ENCODE measurements at regions not wholly inside any gene's neighbourhood (a gene's known extent, or its start where the extent isn't known, plus 50 kb on each side); places are given as distances from the start of the nearest gene placed in this dataset.
"Not testable (repeated sequence)": the region's sequence is repeated elsewhere in the genome, so short reads cannot be mapped to it uniquely, and the experiment has no call there.

DNA sequence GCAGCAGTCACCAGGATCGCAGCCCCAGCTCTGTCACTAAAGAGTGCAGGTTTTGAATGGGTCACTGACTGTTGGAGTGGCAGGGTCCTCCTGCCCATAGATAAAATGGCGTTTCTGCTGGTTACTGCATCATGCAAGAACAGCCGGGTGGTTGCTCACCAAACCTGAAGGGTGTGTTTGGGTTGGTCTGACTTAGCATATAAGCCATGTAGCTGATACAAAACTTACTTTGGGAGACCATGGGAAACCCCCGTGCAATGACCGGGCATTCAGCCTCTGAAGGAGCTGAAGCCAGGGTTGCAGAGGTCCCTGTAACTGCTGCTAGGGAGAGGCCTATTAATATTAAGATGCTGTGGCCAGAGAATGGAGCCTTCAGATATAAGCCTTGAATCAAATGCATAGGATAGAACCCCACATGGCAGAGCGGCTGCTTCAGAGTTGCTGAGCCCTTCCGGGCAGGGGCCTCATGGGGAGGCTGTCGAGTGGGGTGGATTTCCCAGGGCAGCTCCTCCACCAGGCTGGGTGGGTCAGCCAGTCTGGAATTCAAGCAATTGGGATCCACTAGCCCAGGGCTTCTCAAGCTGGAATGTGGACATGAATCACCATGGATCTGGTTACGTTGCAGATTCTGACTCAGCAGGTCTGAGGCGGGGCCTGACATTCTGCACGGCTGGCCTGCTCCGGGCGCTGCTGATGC, 70.9 kb upstream of the CTBP2 start:
- TF ChIP-seq L3MBTL2 (conservative IDR thresholded peaks at IDR 0.05) = no peak
- no peak for TF ChIP-seq FOXM1 (IDR thresholded peaks at IDR 0.05; ENCODE audit: borderline replicate concordance)
- TF ChIP-seq ZNF384 (IDR thresholded peaks at IDR 0.05) = no peak
- TF ChIP-seq NFRKB (IDR thresholded peaks at IDR 0.05) = no peak
- TF ChIP-seq SUZ12 (IDR thresholded peaks at IDR 0.05) = no peak
- TF ChIP-seq LEF1 (IDR thresholded peaks at IDR 0.05; ENCODE audit: borderline replicate concordance) = no peak
- no peak for TF ChIP-seq HDGF (IDR thresholded peaks at IDR 0.05; ENCODE audit: borderline replicate concordance)
- TF ChIP-seq FOXK2 (IDR thresholded peaks at IDR 0.05) = no peak
- TF ChIP-seq ARNT (IDR thresholded peaks at IDR 0.05) = no peak
- TF ChIP-seq CTBP1 (IDR thresholded peaks at IDR 0.05; ENCODE audit: borderline replicate concordance) = no peak
- no peak for TF ChIP-seq FOXA1 (IDR thresholded peaks at IDR 0.05)
- no peak for TF ChIP-seq ELF4 (IDR thresholded peaks at IDR 0.05)
- TF ChIP-seq TARDBP (IDR thresholded peaks at IDR 0.05) = no peak
- DNase-seq (ENCODE audit: extremely low spot score) = peak; percentile 54
- ChIA-PET CTCF (no interaction called here), POLR2A (no interaction called here)

- CTCF ChIA-PET = no interaction called here
- POLR2A ChIA-PET = no interaction called here
- DNase-seq (ENCODE audit: extremely low spot score) = no peak
- no peak for TF ChIP-seq SP1 (IDR thresholded peaks at IDR 0.05)
- no peak for TF ChIP-seq HDGF (IDR thresholded peaks at IDR 0.05; ENCODE audit: borderline replicate concordance)
- no peak for TF ChIP-seq TARDBP (IDR thresholded peaks at IDR 0.05)
- no peak for TF ChIP-seq LEF1 (IDR thresholded peaks at IDR 0.05; ENCODE audit: borderline replicate concordance)
- TF ChIP-seq BHLHE40 (IDR thresholded peaks at IDR 0.05; ENCODE audit: borderline replicate concordance) = no peak
- TF ChIP-seq FOXK2 (IDR thresholded peaks at IDR 0.05) = no peak
- TF ChIP-seq NFRKB (IDR thresholded peaks at IDR 0.05) = no peak
- TF ChIP-seq, protein P1, sequence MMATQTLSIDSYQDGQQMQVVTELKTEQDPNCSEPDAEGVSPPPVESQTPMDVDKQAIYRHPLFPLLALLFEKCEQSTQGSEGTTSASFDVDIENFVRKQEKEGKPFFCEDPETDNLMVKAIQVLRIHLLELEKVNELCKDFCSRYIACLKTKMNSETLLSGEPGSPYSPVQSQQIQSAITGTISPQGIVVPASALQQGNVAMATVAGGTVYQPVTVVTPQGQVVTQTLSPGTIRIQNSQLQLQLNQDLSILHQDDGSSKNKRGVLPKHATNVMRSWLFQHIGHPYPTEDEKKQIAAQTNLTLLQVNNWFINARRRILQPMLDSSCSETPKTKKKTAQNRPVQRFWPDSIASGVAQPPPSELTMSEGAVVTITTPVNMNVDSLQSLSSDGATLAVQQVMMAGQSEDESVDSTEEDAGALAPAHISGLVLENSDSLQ (IDR thresholded peaks at IDR 0.05) = no peak
- no peak for TF ChIP-seq CTBP1 (IDR thresholded peaks at IDR 0.05; ENCODE audit: borderline replicate concordance)
- TF ChIP-seq ZNF384 (IDR thresholded peaks at IDR 0.05) = no peak
- TF ChIP-seq L3MBTL2 (conservative IDR thresholded peaks at IDR 0.05) = no peak
- no peak for TF ChIP-seq SUZ12 (IDR thresholded peaks at IDR 0.05)
Measured at GRCh38 chr10:125230251-125230650, 69.9 kb upstream of the CTBP2 start.

- CTCF ChIA-PET; DNase-seq (ENCODE audit: extremely low spot score); POLR2A ChIA-PET: not testable (repeated sequence)
Measured at GRCh38 chr10:125228245-125228940, 68.0 kb upstream of the CTBP2 start.

DNA sequence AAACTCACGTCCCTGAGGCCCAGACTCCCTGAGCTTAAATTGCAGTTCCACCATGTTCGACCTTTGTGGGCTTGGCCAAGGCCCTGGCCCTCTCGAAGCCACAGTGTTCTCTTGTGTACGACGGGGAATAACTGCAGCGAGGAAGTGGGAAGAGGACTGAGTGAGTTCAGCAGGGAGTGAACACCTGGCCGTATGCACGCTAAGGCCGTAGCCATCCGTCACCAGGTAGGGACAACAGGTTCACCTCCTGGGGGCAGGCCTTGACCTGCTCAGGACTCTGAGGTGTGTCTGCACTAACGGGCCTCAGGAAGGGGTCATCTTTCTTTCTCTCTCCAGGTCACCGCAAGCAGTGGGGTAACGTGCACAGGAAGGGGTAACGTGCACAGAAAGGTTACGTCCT, 67.2 kb upstream of the CTBP2 start:
- TF ChIP-seq L3MBTL2 (conservative IDR thresholded peaks at IDR 0.05) (no peak), ZNF384 (IDR thresholded peaks at IDR 0.05) (no peak), HDGF (IDR thresholded peaks at IDR 0.05; ENCODE audit: borderline replicate concordance) (no peak), LEF1 (IDR thresholded peaks at IDR 0.05; ENCODE audit: borderline replicate concordance) (no peak), BHLHE40 (IDR thresholded peaks at IDR 0.05; ENCODE audit: borderline replicate concordance) (no peak), CTBP1 (IDR thresholded peaks at IDR 0.05; ENCODE audit: borderline replicate concordance) (no peak), SUZ12 (IDR thresholded peaks at IDR 0.05) (no peak), TARDBP (IDR thresholded peaks at IDR 0.05) (no peak), SP1 (IDR thresholded peaks at IDR 0.05) (no peak), ARNT (IDR thresholded peaks at IDR 0.05) (no peak), FOXK2 (IDR thresholded peaks at IDR 0.05) (no peak), ELF4 (IDR thresholded peaks at IDR 0.05) (no peak), FOXM1 (IDR thresholded peaks at IDR 0.05; ENCODE audit: borderline replicate concordance) (no peak), NFRKB (IDR thresholded peaks at IDR 0.05) (no peak), FOXA1 (IDR thresholded peaks at IDR 0.05) (no peak)
- TF ChIP-seq, protein P1 (IDR thresholded peaks at IDR 0.05) = no peak
- ChIA-PET POLR2A (no interaction called here), CTCF (no interaction called here)
- DNase-seq (ENCODE audit: extremely low spot score) = no peak

DNA sequence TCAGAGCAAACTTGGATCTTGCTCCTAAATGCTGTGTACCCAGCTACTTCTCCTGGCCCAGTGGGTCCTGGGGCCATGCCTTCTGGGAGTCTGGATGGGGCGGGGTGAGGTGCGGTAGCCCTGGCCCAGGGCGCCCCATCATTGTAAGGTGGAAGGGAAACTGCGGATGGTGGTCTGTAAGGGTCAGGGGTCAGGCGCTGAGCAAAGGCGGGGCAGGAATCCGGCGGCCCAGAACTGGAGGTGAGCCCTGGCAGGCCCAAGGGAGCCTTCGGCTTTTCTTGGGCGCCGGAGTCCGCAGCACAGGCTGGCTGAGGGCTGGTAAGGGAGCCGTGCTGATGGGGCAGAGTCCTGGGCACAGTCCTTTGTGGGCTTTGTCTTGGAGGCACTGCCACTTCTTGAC, 66.5 kb upstream of the CTBP2 start:
- ChIA-PET CTCF (no interaction called here), POLR2A (no interaction called here)
- DNase-seq (ENCODE audit: extremely low spot score) = no peak
- TF ChIP-seq L3MBTL2 (conservative IDR thresholded peaks at IDR 0.05) = no peak
- no peak for TF ChIP-seq SP1 (IDR thresholded peaks at IDR 0.05)
- TF ChIP-seq, protein P1 (IDR thresholded peaks at IDR 0.05) = no peak
- TF ChIP-seq SUZ12 (IDR thresholded peaks at IDR 0.05) = no peak
- TF ChIP-seq NFRKB (IDR thresholded peaks at IDR 0.05) = no peak
- TF ChIP-seq ZNF384 (IDR thresholded peaks at IDR 0.05) = no peak
- no peak for TF ChIP-seq CTBP1 (IDR thresholded peaks at IDR 0.05; ENCODE audit: borderline replicate concordance)
- TF ChIP-seq ARNT (IDR thresholded peaks at IDR 0.05) = no peak
- no peak for TF ChIP-seq HDGF (IDR thresholded peaks at IDR 0.05; ENCODE audit: borderline replicate concordance)
- TF ChIP-seq FOXA1 (IDR thresholded peaks at IDR 0.05) = no peak
- no peak for TF ChIP-seq FOXK2 (IDR thresholded peaks at IDR 0.05)
- TF ChIP-seq FOXM1 (IDR thresholded peaks at IDR 0.05; ENCODE audit: borderline replicate concordance) = no peak
- no peak for TF ChIP-seq ELF4 (IDR thresholded peaks at IDR 0.05)
- TF ChIP-seq TARDBP (IDR thresholded peaks at IDR 0.05) = no peak

DNA sequence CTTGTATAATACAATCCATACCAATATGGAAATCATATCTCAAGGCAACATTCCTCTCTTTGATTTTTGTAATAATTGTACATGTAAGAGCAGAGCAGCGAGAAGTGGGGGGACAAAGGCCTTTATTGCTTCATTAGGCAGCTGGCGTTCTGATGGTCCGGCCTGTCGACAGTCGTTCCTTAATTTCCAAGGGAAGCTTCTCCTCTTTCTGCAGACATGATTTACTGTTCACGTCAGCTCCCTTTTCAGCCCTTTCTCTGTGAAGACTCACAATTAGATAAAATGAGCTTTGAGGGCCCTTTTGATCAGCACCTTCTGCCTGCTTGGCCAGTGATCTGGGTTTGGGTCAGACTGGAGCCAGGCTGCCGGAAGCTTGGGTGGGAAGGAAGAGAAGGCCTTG, 65.6 kb upstream of the CTBP2 start:
- CTCF ChIA-PET = no interaction called here
- no peak for DNase-seq (ENCODE audit: extremely low spot score)
- POLR2A ChIA-PET = no interaction called here
- no peak for TF ChIP-seq L3MBTL2 (conservative IDR thresholded peaks at IDR 0.05)
- no peak for TF ChIP-seq FOXA1 (IDR thresholded peaks at IDR 0.05)
- no peak for TF ChIP-seq ARNT (IDR thresholded peaks at IDR 0.05)
- TF ChIP-seq ZNF384 (IDR thresholded peaks at IDR 0.05) = no peak
- TF ChIP-seq TARDBP (IDR thresholded peaks at IDR 0.05) = no peak
- TF ChIP-seq BHLHE40 (IDR thresholded peaks at IDR 0.05; ENCODE audit: borderline replicate concordance) = no peak
- no peak for TF ChIP-seq HDGF (IDR thresholded peaks at IDR 0.05; ENCODE audit: borderline replicate concordance)
- TF ChIP-seq CTBP1 (IDR thresholded peaks at IDR 0.05; ENCODE audit: borderline replicate concordance) = no peak
- no peak for TF ChIP-seq LEF1 (IDR thresholded peaks at IDR 0.05; ENCODE audit: borderline replicate concordance)
- no peak for TF ChIP-seq SP1 (IDR thresholded peaks at IDR 0.05)
- TF ChIP-seq SUZ12 (IDR thresholded peaks at IDR 0.05) = no peak
- no peak for TF ChIP-seq NFRKB (IDR thresholded peaks at IDR 0.05)
- TF ChIP-seq ELF4 (IDR thresholded peaks at IDR 0.05) = no peak
- TF ChIP-seq FOXM1 (IDR thresholded peaks at IDR 0.05; ENCODE audit: borderline replicate concordance) = no peak
- TF ChIP-seq, protein P1 (IDR thresholded peaks at IDR 0.05) = no peak
- no peak for TF ChIP-seq FOXK2 (IDR thresholded peaks at IDR 0.05)
